WTC11 (cell line): ENCODE measurements at regions not wholly inside any gene's neighbourhood (a gene's known extent, or its start where the extent isn't known, plus 50 kb on each side); places are given as distances from the start of the nearest gene placed in this dataset.

ENCODE experiments used
- ATF3 ChIP-seq: sonication (generic); formaldehyde crosslinking; conservative IDR thresholded peaks from 2 replicates; pipeline ENCODE4 v1.8.1; 2022; ENCODE audit warnings: mild to moderate bottlenecking, missing genetic modification reagents
- CBFB ChIP-seq: sonication (generic); formaldehyde crosslinking; IDR thresholded peaks from 2 replicates; pipeline ENCODE4 v1.8.1; 2022; ENCODE audit warnings: mild to moderate bottlenecking, low read depth, missing genetic modification reagents
- CTCF ChIP-seq: fragments of 200-600 bp; IDR thresholded peaks from 2 replicates; pipeline ENCODE4 v1.8.0; 2022; ENCODE audit warnings: antibody characterized with exemption
- E2F1 ChIP-seq: sonication (generic); formaldehyde crosslinking; IDR thresholded peaks from 2 replicates; pipeline ENCODE4 v1.8.0; 2022; ENCODE audit warnings: mild to moderate bottlenecking, missing genetic modification reagents
- E2F4 ChIP-seq: sonication (generic); formaldehyde crosslinking; IDR thresholded peaks from 2 replicates; pipeline ENCODE4 v1.8.1; 2022; ENCODE audit warnings: low read depth, mild to moderate bottlenecking, moderate library complexity, missing genetic modification reagents, borderline replicate concordance
- MAX ChIP-seq: sonication (generic); formaldehyde crosslinking; IDR thresholded peaks from 2 replicates; pipeline ENCODE4 v1.8.0; 2022; ENCODE audit warnings: mild to moderate bottlenecking, missing genetic modification reagents
- NFYB ChIP-seq: sonication (generic); formaldehyde crosslinking; conservative IDR thresholded peaks from 2 replicates; pipeline ENCODE4 v1.8.0; 2022; ENCODE audit warnings: low read depth, missing genetic modification reagents
- NR2C2 ChIP-seq: sonication (generic); formaldehyde crosslinking; IDR thresholded peaks from 2 replicates; pipeline ENCODE4 v1.8.0; 2022; ENCODE audit warnings: mild to moderate bottlenecking, missing genetic modification reagents
- OVOL2 ChIP-seq: fragments of 250-450 bp; sonication (Bioruptor Pico); IDR thresholded peaks from 2 replicates; pipeline ENCODE4 v1.9.0; 2021; ENCODE audit warnings: mild to moderate bottlenecking, borderline replicate concordance
- RELA ChIP-seq: sonication (generic); formaldehyde crosslinking; IDR thresholded peaks from 2 replicates; pipeline ENCODE4 v1.8.1; 2022; ENCODE audit warnings: missing genetic modification reagents, mild to moderate bottlenecking, borderline replicate concordance
- TCF7 ChIP-seq: sonication (generic); formaldehyde crosslinking; IDR thresholded peaks from 2 replicates; pipeline ENCODE4 v1.8.0; 2022; ENCODE audit warnings: mild to moderate bottlenecking, low read depth, missing genetic modification reagents, moderate library complexity

- TF ChIP-seq CTCF (no peak), MAX (CRISPR knock-in tag) (no peak), NR2C2 (CRISPR knock-in tag) (no peak), E2F1 (CRISPR knock-in tag) (no peak), RELA (CRISPR knock-in tag) (no peak), ATF3 (CRISPR knock-in tag) (no peak), OVOL2 (CRISPR knock-in tag) (no peak), NFYB (no peak), CBFB (CRISPR knock-in tag) (no peak), E2F4 (CRISPR knock-in tag) (no peak), TCF7 (CRISPR knock-in tag) (no peak)
Measured at GRCh38 chr10:64158551-64158950, 637.4 kb downstream of the REEP3 start.
